Kidney (tissue), 13 donors: ENCODE measurements at regions not wholly inside any gene's neighbourhood (a gene's known extent, or its start where the extent isn't known, plus 50 kb on each side); places are given as distances from the start of the nearest gene placed in this dataset.

Experiments used
- DNase-seq, 5 donors: peaks; one replicate each; pipeline ENCODE4 v3.0.0-alpha.2; 2013 to 2020
- FAIRE-seq: peaks from 2 replicates; lab custom pipeline; 2012; peaks lifted over from hg19 to GRCh38; lab: Jason Lieb, UNC
- H3K27ac ChIP-seq, 2 donors: one replicate each; pipeline ENCODE4 v1.7.0; 2013; ENCODE audit warnings: low read depth in 2 of 2, low read length in 2 of 2, inconsistent platforms in 1 of 2
- H3K27me3 ChIP-seq: one replicate; pipeline ENCODE4 v1.7.1; 2013; ENCODE audit warnings: low read length, inconsistent platforms; ENCODE audit not compliant: control insufficient read depth, insufficient read depth
- H3K36me3 ChIP-seq, 3 donors: one replicate each; pipeline versions ENCODE4 v1.7.0 to v1.7.1; 2013; ENCODE audit warnings: low read length in 3 of 3, control low read depth in 1 of 3, inconsistent platforms in 1 of 3; ENCODE audit not compliant: insufficient read depth in 3 of 3, control insufficient read depth in 2 of 3
- H3K4me1 ChIP-seq, 3 donors: one replicate each; pipeline versions ENCODE4 v1.7.0 to v1.7.1; 2013; ENCODE audit warnings: low read length in 3 of 3, inconsistent platforms in 1 of 3, low read depth in 1 of 3; ENCODE audit not compliant: control insufficient read depth in 2 of 3, insufficient read depth in 2 of 3
- H3K4me3 ChIP-seq, 3 donors: one replicate each; pipeline versions ENCODE4 v1.7.0 to v1.8.1; 2013; ENCODE audit warnings: low read length in 3 of 3, control low read depth in 1 of 3, inconsistent platforms in 1 of 3
- H3K9ac ChIP-seq, 3 donors: one replicate each; pipeline versions ENCODE4 v1.7.0 to v1.7.1; 2013; ENCODE audit warnings: low read length in 3 of 3, control low read depth in 1 of 3, inconsistent platforms in 1 of 3
- H3K9me3 ChIP-seq, 3 donors: one replicate each; pipeline versions ENCODE4 v1.7.0 to v1.7.1; 2013; ENCODE audit warnings: low read length in 3 of 3, control low read depth in 1 of 3, inconsistent platforms in 1 of 3; ENCODE audit not compliant: control insufficient read depth in 2 of 3, insufficient read depth in 1 of 3
- intact Hi-C: fragments of 100-400 bp; cut with DNase I; formaldehyde crosslinking; loops from one replicate; pipeline ENCODE4 v1.11.1; 2022
- TF ChIP-seq, protein P1 (sequence below): IDR thresholded peaks from 3 replicates; pipeline ENCODE4 v1.5.1; 2012; ENCODE audit warnings: mild to moderate bottlenecking, moderate library complexity, borderline replicate concordance; ENCODE audit not compliant: insufficient read depth; ENCODE audit errors: extremely low read depth
- donor health status: control.
- donor health status: control.
- donor health status: control.
- donor health status: control.
- donor health status: control.
- donor health status: DM: yes; HTN: yes; CAD: no.
- donor health status: Normal renal cell carcinoma (clear cell type).

DNA sequence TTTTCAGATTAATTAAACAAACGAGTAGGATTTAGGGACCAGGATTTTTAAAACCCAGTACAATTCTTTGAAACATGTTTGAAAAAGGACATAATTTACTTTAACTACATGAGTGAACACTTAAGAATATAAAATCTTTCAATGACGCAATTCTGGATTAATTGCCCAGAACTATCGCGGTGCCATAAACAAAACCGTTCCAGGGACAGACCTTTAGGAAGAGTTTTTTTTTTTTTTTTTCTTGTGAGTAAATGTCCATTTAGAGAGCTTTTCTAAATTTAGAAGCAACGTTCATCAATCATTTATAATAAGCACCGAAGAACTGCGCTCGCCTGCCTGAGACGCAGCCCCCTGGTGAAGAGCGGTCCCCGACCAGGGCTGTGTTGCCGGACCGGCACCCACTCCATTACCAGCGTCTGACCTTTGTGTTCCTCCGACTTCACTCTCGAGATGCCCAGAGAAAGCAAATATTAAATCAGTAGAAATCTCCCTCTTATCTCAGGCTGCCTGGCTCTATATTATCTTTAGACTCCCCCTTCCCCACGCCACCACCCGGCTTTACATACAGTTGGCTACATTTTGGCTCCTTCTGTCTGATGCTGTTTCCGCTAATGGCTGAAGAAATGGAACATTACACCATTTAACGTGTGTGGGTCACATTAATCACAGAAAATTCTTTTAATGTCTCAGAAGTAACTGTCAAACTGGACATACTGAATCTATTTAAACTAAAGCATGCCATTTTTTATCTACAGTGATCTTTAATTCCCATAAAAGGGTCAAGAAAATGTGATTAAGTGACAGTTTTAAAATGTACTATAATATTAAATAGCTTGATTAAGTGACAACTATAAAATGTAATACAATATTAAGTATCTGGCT is 364.0 kb upstream of the MEIS1 start:
- Histone ChIP-seq H3K27me3 (no peaks in the 10 kb centered on the region), H3K4me3 (peak overlapping the region in 1 of 3 donors; percentile 22), H3K36me3 (no peaks in the 10 kb centered on the region), H3K27ac (no peak overlapping the region), H3K4me1 (no peaks in the 10 kb centered on the region), H3K9me3 (no peaks in the 10 kb centered on the region), H3K9ac (no peak overlapping the region)
- no peak for FAIRE-seq
- TF ChIP-seq, protein P1, sequence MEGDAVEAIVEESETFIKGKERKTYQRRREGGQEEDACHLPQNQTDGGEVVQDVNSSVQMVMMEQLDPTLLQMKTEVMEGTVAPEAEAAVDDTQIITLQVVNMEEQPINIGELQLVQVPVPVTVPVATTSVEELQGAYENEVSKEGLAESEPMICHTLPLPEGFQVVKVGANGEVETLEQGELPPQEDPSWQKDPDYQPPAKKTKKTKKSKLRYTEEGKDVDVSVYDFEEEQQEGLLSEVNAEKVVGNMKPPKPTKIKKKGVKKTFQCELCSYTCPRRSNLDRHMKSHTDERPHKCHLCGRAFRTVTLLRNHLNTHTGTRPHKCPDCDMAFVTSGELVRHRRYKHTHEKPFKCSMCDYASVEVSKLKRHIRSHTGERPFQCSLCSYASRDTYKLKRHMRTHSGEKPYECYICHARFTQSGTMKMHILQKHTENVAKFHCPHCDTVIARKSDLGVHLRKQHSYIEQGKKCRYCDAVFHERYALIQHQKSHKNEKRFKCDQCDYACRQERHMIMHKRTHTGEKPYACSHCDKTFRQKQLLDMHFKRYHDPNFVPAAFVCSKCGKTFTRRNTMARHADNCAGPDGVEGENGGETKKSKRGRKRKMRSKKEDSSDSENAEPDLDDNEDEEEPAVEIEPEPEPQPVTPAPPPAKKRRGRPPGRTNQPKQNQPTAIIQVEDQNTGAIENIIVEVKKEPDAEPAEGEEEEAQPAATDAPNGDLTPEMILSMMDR = no peak
- peak in 4 of 5 donors; percentile 73 to 90 (median 80) for DNase-seq
- intact Hi-C loops = no loop called here

DNA sequence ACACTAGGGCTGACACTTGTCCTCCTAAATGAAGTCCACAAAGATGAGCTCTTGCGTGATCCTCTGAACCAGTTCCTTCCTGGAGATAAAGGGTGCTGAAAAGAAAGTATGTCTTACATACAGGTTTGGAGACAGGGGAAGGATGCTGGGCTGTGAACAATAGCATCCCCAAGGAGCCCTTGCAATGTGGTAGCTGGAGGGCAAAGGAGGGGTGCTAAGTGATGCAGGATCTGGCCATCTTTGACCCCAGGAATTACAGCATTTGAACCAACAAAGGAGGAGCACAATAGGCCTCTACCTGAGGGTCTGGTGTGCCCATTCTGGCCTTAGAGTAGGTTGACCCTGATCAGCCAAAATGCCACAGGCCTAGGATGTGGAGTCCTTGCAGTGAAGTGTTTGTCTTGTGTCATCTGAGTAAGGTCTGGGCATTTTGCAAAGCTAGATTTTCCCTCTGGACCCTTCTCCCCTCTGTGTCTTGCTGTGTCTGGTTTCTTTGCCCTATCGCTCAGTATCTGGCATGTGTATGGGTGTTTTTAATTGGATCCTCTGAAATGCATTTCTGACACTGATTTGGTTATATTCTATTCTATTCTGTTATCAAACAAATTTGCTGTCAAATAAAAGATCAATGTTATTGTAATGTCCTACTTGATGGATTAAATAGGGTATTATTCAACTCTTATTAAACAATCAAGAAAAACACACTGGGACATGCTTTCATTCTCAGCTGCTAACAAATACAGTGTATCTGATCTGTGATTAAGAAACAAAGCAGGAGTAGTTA is 364.8 kb upstream of the MEIS1 start:
- no peak overlapping the region for H3K9ac ChIP-seq
- no peak for FAIRE-seq
- no peaks in the 10 kb centered on the region for H3K36me3 ChIP-seq
- no peak overlapping the region for H3K4me3 ChIP-seq
- H3K27ac ChIP-seq = no peak overlapping the region
- H3K9me3 ChIP-seq = no peaks in the 10 kb centered on the region
- peak in 2 of 5 donors; percentile 27 to 30 for DNase-seq
- intact Hi-C loops = no loop called here
- no peaks in the 10 kb centered on the region for H3K27me3 ChIP-seq
- H3K4me1 ChIP-seq = no peaks in the 10 kb centered on the region
- TF ChIP-seq, protein P1 = no peak

DNA sequence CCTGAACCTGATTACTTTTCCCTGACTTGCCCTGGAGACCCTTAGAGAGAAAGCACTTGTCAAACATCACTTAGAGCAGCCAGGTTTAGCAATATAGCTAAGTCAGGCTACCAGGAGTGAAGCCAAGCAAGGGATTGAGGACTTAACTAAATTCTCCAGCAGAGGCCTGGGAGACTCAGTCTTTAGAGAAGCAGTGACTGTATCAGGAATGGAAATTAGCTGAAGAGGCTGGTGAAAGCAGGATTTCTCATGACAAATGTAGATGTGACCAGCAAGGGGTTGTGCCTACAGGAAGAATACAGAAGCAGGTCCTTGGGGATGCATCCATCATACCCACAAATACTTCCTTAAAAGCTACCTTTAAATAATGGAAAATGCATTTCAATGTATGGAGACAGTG is 368.9 kb upstream of the MEIS1 start:
- Histone ChIP-seq H3K9me3 (no peaks in the 10 kb centered on the region), H3K4me1 (no peaks in the 10 kb centered on the region), H3K27me3 (no peaks in the 10 kb centered on the region), H3K9ac (no peak overlapping the region), H3K36me3 (no peaks in the 10 kb centered on the region), H3K27ac (no peak overlapping the region), H3K4me3 (no peak overlapping the region)
- no peak for FAIRE-seq
- no peak for DNase-seq
- TF ChIP-seq, protein P1 = no peak
- intact Hi-C loops = no loop called here
